ENCODE measurements at regions not wholly inside any gene's neighbourhood (a gene's known extent, or its start where the extent isn't known, plus 50 kb on each side); places are given as distances from the start of the nearest gene placed in this dataset.

- Histone ChIP-seq H2BK20ac (ENCODE audit: low read depth, low read length, poor library complexity, severe bottlenecking) (no peak overlapping the region), H3K79me2 (ENCODE audit: insufficient read depth, low read length) (no peaks in the 10 kb centered on the region), H3K4me2 (ENCODE audit: insufficient read depth, insufficient read length, low read length) (no peak overlapping the region), H2BK120ac (ENCODE audit: low read depth, low read length, poor library complexity, severe bottlenecking) (no peak overlapping the region), H3K9me3 (ENCODE audit: control insufficient read depth, low read depth, low read length) (no peaks in the 10 kb centered on the region), H3K56ac (ENCODE audit: insufficient read length, low read depth, low read length) (no peak overlapping the region), H3K18ac (ENCODE audit: insufficient read length, low read depth, low read length) (no peak overlapping the region), H4K91ac (ENCODE audit: insufficient read length, low read depth, low read length) (no peak overlapping the region), H2BK5ac (ENCODE audit: insufficient read length, low read length) (no peak overlapping the region), H3K9ac (ENCODE audit: extremely low read depth, insufficient read length, low read length) (no peak overlapping the region), H3K23ac (ENCODE audit: insufficient read length, low read depth, low read length) (no peak overlapping the region), H3K27me3 (ENCODE audit: insufficient read depth, low read length) (no peaks in the 10 kb centered on the region), H2AFZ (ENCODE audit: low read length) (no peak overlapping the region), H4K5ac (ENCODE audit: insufficient read length, low read depth, low read length) (no peak overlapping the region), H2BK12ac (ENCODE audit: insufficient read length, low read depth, low read length) (no peak overlapping the region), H3K23me2 (ENCODE audit: insufficient read length, low read depth, low read length, poor library complexity, severe bottlenecking) (no peaks in the 10 kb centered on the region), H4K20me1 (ENCODE audit: control insufficient read depth, insufficient read depth, insufficient read length) (no peaks in the 10 kb centered on the region), H3K14ac (ENCODE audit: insufficient read depth, low read length) (no peak overlapping the region), H4K8ac (replicated peaks; ENCODE audit: insufficient read length, low read depth, low read length) (no peak overlapping the region), H3K79me1 (ENCODE audit: insufficient read depth, low read depth, low read length, poor library complexity, severe bottlenecking) (no peaks in the 10 kb centered on the region), H3K4me1 (ENCODE audit: insufficient read depth, low read length) (no peaks in the 10 kb centered on the region), H2AK5ac (ENCODE audit: insufficient read length, low read length) (no peak overlapping the region), H2BK15ac (ENCODE audit: low read depth, low read length) (no peak overlapping the region), H3T11ph (ENCODE audit: low read length) (no peak overlapping the region), H3K27ac (ENCODE audit: insufficient read length, low read depth, low read length) (no peak overlapping the region), H3K4ac (ENCODE audit: low read depth, low read length) (no peak overlapping the region)
- Mint-ChIP-seq H3K4me3 (no peak overlapping the region), H3K9me3 (no peaks in the 10 kb centered on the region; a peak in 1 of 5 replicates), H3K4me1 (peaks cover 8 to 12% of the 10 kb centered on the region in 2 experiments), H3K27me3 (ENCODE audit: low read depth) (no peaks in the 10 kb centered on the region), H3K36me3 (ENCODE audit: insufficient read depth in 1 of 3, low read depth in 3 of 3) (no peaks in the 10 kb centered on the region), H3K27ac (no peak overlapping the region; a peak in 1 of 7 replicates)
- no peak for TF ChIP-seq CTCF (conservative IDR thresholded peaks at IDR 0.05)
- no peak for DNase-seq
- no CpG with 5 or more reads among the region's 4 CpGs for WGBS (ENCODE audit: extremely low coverage, insufficient read length, low lambda C conversion rate)
Observed at GRCh38 chr18:73043211-73043610, 175.4 kb upstream of the NETO1 start.

All from H9 (cell line).